ENCODE measurements at regions not wholly inside any gene's neighbourhood (a gene's known extent, or its start where the extent isn't known, plus 50 kb on each side); places are given as distances from the start of the nearest gene placed in this dataset.

DNA sequence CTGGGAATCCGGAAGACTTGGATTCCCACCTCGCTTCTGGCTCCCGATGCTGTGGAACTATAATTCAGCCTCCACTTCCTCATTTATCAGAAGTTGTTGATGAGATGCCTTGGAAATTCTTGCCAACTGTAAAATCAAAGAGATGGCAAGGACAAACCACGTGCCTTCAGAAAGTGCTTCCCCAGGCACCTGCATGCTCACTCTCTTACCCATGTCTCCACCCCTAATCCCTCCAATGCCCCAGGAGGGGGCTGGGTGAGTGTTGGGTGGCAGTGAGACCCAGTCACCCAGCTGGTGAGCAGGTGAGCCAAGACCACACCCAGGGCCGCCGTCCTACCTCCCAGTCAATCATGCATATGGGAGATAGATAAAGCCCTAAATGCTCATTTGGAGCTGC is 160.8 kb downstream of the PSMG1 start:
- H2BK20ac ChIP-seq (ENCODE audit: low read depth, low read length, poor library complexity, severe bottlenecking) = no peak overlapping the region
- no peak overlapping the region for H2AFZ ChIP-seq (ENCODE audit: low read length)
- H3K14ac ChIP-seq (ENCODE audit: insufficient read depth, low read length) = no peak overlapping the region
- no peak overlapping the region for H2AK5ac ChIP-seq (ENCODE audit: insufficient read length, low read length)
- no peak for DNase-seq
- no peaks in the 10 kb centered on the region for H3K9me3 ChIP-seq (ENCODE audit: control insufficient read depth, low read depth, low read length)
- TF ChIP-seq, protein P1, sequence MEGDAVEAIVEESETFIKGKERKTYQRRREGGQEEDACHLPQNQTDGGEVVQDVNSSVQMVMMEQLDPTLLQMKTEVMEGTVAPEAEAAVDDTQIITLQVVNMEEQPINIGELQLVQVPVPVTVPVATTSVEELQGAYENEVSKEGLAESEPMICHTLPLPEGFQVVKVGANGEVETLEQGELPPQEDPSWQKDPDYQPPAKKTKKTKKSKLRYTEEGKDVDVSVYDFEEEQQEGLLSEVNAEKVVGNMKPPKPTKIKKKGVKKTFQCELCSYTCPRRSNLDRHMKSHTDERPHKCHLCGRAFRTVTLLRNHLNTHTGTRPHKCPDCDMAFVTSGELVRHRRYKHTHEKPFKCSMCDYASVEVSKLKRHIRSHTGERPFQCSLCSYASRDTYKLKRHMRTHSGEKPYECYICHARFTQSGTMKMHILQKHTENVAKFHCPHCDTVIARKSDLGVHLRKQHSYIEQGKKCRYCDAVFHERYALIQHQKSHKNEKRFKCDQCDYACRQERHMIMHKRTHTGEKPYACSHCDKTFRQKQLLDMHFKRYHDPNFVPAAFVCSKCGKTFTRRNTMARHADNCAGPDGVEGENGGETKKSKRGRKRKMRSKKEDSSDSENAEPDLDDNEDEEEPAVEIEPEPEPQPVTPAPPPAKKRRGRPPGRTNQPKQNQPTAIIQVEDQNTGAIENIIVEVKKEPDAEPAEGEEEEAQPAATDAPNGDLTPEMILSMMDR (conservative IDR thresholded peaks at IDR 0.05) = no peak
- Mint-ChIP-seq H3K27me3 (ENCODE audit: low read depth) (peaks cover 1% of the 10 kb centered on the region; the same call in 1 of the 2 replicates), H3K27ac (no peak overlapping the region; a peak in 1 of 7 replicates), H3K4me3 (no peak overlapping the region), H3K9me3 (peaks cover 8 to 9% of the 10 kb centered on the region in 2 experiments; a peak in 4 of 5 replicates), H3K4me1 (peaks cover 28 to 36% of the 10 kb centered on the region in 2 experiments), H3K36me3 (ENCODE audit: insufficient read depth in 1 of 3, low read depth in 3 of 3) (peaks cover 1 to 14% (median 2%) of the 10 kb centered on the region in 3 experiments; a peak in 3 of 7 replicates)
- no peak overlapping the region for H2BK15ac ChIP-seq (ENCODE audit: low read depth, low read length)
- H3K4me2 ChIP-seq (ENCODE audit: insufficient read depth, insufficient read length, low read length) = no peak overlapping the region
- no peaks in the 10 kb centered on the region for H3K27me3 ChIP-seq (ENCODE audit: insufficient read depth, low read length)
- no peak overlapping the region for H3K4ac ChIP-seq (ENCODE audit: low read depth, low read length)
- no peaks in the 10 kb centered on the region for H3K23me2 ChIP-seq (ENCODE audit: insufficient read length, low read depth, low read length, poor library complexity, severe bottlenecking)
- no peak overlapping the region for H4K5ac ChIP-seq (ENCODE audit: insufficient read length, low read depth, low read length)
- H4K8ac ChIP-seq (replicated peaks; ENCODE audit: insufficient read length, low read depth, low read length) = no peak overlapping the region
- H3T11ph ChIP-seq (ENCODE audit: low read length) = no peak overlapping the region
- H4K91ac ChIP-seq (ENCODE audit: insufficient read length, low read depth, low read length) = no peak overlapping the region
- no peak overlapping the region for H3K18ac ChIP-seq (ENCODE audit: insufficient read length, low read depth, low read length)
- no peak overlapping the region for H3K27ac ChIP-seq (ENCODE audit: insufficient read length, low read depth, low read length)
- no peaks in the 10 kb centered on the region for H3K79me2 ChIP-seq (ENCODE audit: insufficient read depth, low read length)
- H4K20me1 ChIP-seq (ENCODE audit: control insufficient read depth, insufficient read depth, insufficient read length) = no peaks in the 10 kb centered on the region
- H3K56ac ChIP-seq (ENCODE audit: insufficient read length, low read depth, low read length) = no peak overlapping the region
- no peak overlapping the region for H3K23ac ChIP-seq (ENCODE audit: insufficient read length, low read depth, low read length)
- H3K79me1 ChIP-seq (ENCODE audit: insufficient read depth, low read depth, low read length, poor library complexity, severe bottlenecking) = no peaks in the 10 kb centered on the region
- no peak overlapping the region for H2BK5ac ChIP-seq (ENCODE audit: insufficient read length, low read length)
- H3K4me1 ChIP-seq (ENCODE audit: insufficient read depth, low read length) = no peaks in the 10 kb centered on the region; the same call in 1 of the 2 replicates
- no peak overlapping the region for H3K9ac ChIP-seq (ENCODE audit: extremely low read depth, insufficient read length, low read length)
- no peak overlapping the region for H2BK120ac ChIP-seq (ENCODE audit: low read depth, low read length, poor library complexity, severe bottlenecking)
- no peak overlapping the region for H2BK12ac ChIP-seq (ENCODE audit: insufficient read length, low read depth, low read length)
- whole genome bisulfite sequencing (ENCODE audit: extremely low coverage, insufficient read length, low lambda C conversion rate) = no CpG with 5 or more reads among the region's 6 CpGs
